PC-9 (cell line): ENCODE measurements at regions not wholly inside any gene's neighbourhood (a gene's known extent, or its start where the extent isn't known, plus 50 kb on each side); places are given as distances from the start of the nearest gene placed in this dataset.

Experiments used
- BruUV-seq: library from RNA; stranded (reverse); fragments of 400-500 nt; replicated peaks from 2 replicates; lab custom pipeline; 2021; lab: Mats Ljungman, UMichigan
- CTCF ChIA-PET: fragments of 300-600 bp; sonication (Branson Sonifier 250); formaldehyde crosslinking; loops from one replicate; lab custom pipeline; 2022; ENCODE audit warnings: antibody characterized with exemption; lab: Charles Lee
- POLR2A ChIA-PET: fragments of 300-600 bp; sonication (Branson Sonifier 250); formaldehyde crosslinking; loops from one replicate; lab custom pipeline; 2022; ENCODE audit warnings: antibody characterized with exemption; ENCODE audit not compliant: unreplicated experiment; lab: Charles Lee
- DNase-seq, 2 experiments: peaks; one replicate each; pipeline versions ENCODE4 v3.0.0 to v3.0.0-alpha.2; 2015 to 2022; ENCODE audit warnings: mixed read lengths in 1 of 2
- H2AFZ ChIP-seq: fragments of 200-600 bp; sonication (generic); 2 replicates; pipeline ENCODE4 v1.8.1; 2017; ENCODE audit warnings: antibody characterized with exemption
- H3F3A ChIP-seq: fragments of 200-600 bp; sonication (generic); 2 replicates; pipeline ENCODE4 v1.8.1; 2017; ENCODE audit warnings: antibody characterized with exemption, mild to moderate bottlenecking, low read depth; ENCODE audit not compliant: insufficient read depth
- H3K27ac ChIP-seq: fragments of 200-600 bp; sonication (generic); 2 replicates; pipeline ENCODE4 v1.6.1; 2016; ENCODE audit warnings: mixed run types
- H3K27me3 ChIP-seq: fragments of 200-600 bp; sonication (generic); 2 replicates; pipeline ENCODE4 v1.6.1; 2016; ENCODE audit warnings: low read depth, mixed run types; ENCODE audit not compliant: insufficient read depth
- H3K36me3 ChIP-seq: fragments of 200-600 bp; sonication (generic); 2 replicates; pipeline ENCODE4 v1.6.1; 2016; ENCODE audit warnings: low read depth, mixed run types
- H3K4me1 ChIP-seq: fragments of 200-600 bp; sonication (generic); replicated peaks from 2 replicates; pipeline ENCODE4 v1.6.1; 2016; ENCODE audit warnings: mixed run types; ENCODE audit not compliant: insufficient read depth
- H3K4me2 ChIP-seq: fragments of 200-600 bp; sonication (generic); 2 replicates; pipeline ENCODE4 v1.6.1; 2017; ENCODE audit warnings: mixed run types
- H3K4me3 ChIP-seq: fragments of 200-600 bp; sonication (generic); 2 replicates; pipeline ENCODE4 v1.6.1; 2016; ENCODE audit warnings: mixed run types
- H3K79me2 ChIP-seq: fragments of 200-600 bp; sonication (generic); 2 replicates; pipeline ENCODE4 v1.6.1; 2017; ENCODE audit warnings: low read depth, mixed run types
- H3K9me2 ChIP-seq: fragments of 200-600 bp; sonication (generic); 2 replicates; pipeline ENCODE4 v1.8.1; 2017; ENCODE audit warnings: mild to moderate bottlenecking; ENCODE audit not compliant: insufficient read depth
- H3K9me3 ChIP-seq: fragments of 200-600 bp; sonication (generic); 2 replicates; pipeline ENCODE4 v1.8.1; 2016; ENCODE audit warnings: low read depth; ENCODE audit not compliant: insufficient read depth
- H4K20me1 ChIP-seq: fragments of 200-600 bp; sonication (generic); 2 replicates; pipeline ENCODE4 v1.8.1; 2017; ENCODE audit not compliant: insufficient read depth
- EZH2 ChIP-seq: fragments of 200-600 bp; sonication (generic); IDR thresholded peaks from 2 replicates; pipeline ENCODE4 v1.8.0; 2017; ENCODE audit warnings: antibody characterized with exemption, low read depth
- intact Hi-C: fragments of 100-400 bp; cut with micrococcal nuclease; formaldehyde crosslinking; loops from one replicate; pipeline ENCODE4 v1.10.0; 2022; ENCODE audit not compliant: unreplicated experiment
- TF ChIP-seq, protein P1 (sequence below): fragments of 200-600 bp; sonication (generic); conservative IDR thresholded peaks from 2 replicates; pipeline ENCODE4 v1.6.1; 2017; ENCODE audit warnings: mixed run types, antibody characterized with exemption, mild to moderate bottlenecking, moderate library complexity

- no TSS peak for BruUV-seq
- CTCF ChIA-PET = no interaction called here
- Histone ChIP-seq H3K79me2 (no peaks in the 10 kb centered on the region), H3F3A (no peaks in the 10 kb centered on the region), H3K4me1 (no peaks in the 10 kb centered on the region), H3K4me2 (no peak overlapping the region), H3K4me3 (no peak overlapping the region), H3K9me3 (no peaks in the 10 kb centered on the region), H3K27ac (no peak overlapping the region), H2AFZ (no peak overlapping the region), H3K36me3 (no peaks in the 10 kb centered on the region), H3K9me2 (no peaks in the 10 kb centered on the region), H3K27me3 (peaks cover 15% of the 10 kb centered on the region), H4K20me1 (no peaks in the 10 kb centered on the region)
- POLR2A ChIA-PET = no interaction called here
- no peak for TF ChIP-seq EZH2
- TF ChIP-seq, protein P1, sequence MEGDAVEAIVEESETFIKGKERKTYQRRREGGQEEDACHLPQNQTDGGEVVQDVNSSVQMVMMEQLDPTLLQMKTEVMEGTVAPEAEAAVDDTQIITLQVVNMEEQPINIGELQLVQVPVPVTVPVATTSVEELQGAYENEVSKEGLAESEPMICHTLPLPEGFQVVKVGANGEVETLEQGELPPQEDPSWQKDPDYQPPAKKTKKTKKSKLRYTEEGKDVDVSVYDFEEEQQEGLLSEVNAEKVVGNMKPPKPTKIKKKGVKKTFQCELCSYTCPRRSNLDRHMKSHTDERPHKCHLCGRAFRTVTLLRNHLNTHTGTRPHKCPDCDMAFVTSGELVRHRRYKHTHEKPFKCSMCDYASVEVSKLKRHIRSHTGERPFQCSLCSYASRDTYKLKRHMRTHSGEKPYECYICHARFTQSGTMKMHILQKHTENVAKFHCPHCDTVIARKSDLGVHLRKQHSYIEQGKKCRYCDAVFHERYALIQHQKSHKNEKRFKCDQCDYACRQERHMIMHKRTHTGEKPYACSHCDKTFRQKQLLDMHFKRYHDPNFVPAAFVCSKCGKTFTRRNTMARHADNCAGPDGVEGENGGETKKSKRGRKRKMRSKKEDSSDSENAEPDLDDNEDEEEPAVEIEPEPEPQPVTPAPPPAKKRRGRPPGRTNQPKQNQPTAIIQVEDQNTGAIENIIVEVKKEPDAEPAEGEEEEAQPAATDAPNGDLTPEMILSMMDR = no peak
- intact Hi-C loops = no loop called here
- DNase-seq = no peak
Observed at GRCh38 chr15:31557899-31558298, 231.3 kb downstream of the KLF13 start.

DNA sequence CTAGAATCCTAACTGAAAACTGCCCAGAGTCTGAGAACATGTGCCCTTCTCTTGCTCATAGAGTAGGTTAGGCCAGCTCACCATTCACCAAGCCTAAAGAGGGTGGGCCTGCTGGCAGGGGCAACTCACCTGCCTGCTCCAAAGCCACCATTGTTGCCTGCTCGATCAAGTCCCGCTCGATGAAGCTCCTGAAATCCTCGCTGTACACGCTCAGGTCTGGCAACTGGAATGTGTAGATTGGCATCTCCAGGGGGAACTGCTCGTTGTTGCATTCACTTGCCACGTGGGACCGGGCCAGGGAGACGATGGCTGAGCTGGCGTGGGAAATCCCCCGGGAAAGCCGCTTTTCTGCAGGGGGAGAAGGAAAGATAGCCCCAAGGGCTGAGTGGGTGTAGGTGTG, 232.2 kb downstream of the KLF13 start:
- no peak overlapping the region for H3K4me2 ChIP-seq
- intact Hi-C loops = no loop called here
- H3F3A ChIP-seq = no peaks in the 10 kb centered on the region
- no peaks in the 10 kb centered on the region for H3K9me3 ChIP-seq
- H3K9me2 ChIP-seq = no peaks in the 10 kb centered on the region
- H3K4me3 ChIP-seq = no peak overlapping the region
- TF ChIP-seq, protein P1 = no peak
- no peak for TF ChIP-seq EZH2
- CTCF ChIA-PET = no interaction called here
- no peak for DNase-seq
- no peaks in the 10 kb centered on the region for H3K79me2 ChIP-seq
- no peak overlapping the region for H3K27ac ChIP-seq
- H2AFZ ChIP-seq = no peak overlapping the region
- POLR2A ChIA-PET = no interaction called here
- H3K4me1 ChIP-seq = no peaks in the 10 kb centered on the region
- BruUV-seq = no TSS peak
- no peaks in the 10 kb centered on the region for H3K36me3 ChIP-seq
- peaks cover 13% of the 10 kb centered on the region for H3K27me3 ChIP-seq
- no peaks in the 10 kb centered on the region for H4K20me1 ChIP-seq

DNA sequence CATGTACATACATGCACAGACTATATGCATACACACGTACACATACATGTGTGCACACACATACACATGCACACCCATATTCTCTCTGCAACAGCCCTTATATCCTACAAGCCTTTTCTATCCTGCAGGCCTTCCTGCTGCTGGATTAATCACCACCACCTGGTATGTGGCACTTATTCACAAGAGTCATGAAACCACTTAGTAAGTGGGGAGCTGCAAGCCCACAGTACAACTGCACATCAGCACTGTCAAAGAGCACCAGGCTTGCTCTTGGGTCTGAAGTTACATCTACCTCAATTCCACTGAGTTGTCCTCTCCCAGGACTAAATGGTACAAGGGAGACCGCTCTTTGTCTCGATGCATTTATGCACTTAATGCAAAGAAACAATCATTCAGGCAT, 233.2 kb downstream of the KLF13 start:
- CTCF ChIA-PET = no interaction called here
- POLR2A ChIA-PET = no interaction called here

More for the DNA sequence above, 233.2 kb downstream of the KLF13 start:
- Histone ChIP-seq H4K20me1 (no peaks in the 10 kb centered on the region), H3F3A (no peaks in the 10 kb centered on the region), H3K4me1 (no peaks in the 10 kb centered on the region), H3K36me3 (no peaks in the 10 kb centered on the region), H3K9me2 (no peaks in the 10 kb centered on the region), H3K4me2 (no peak overlapping the region), H3K9me3 (no peaks in the 10 kb centered on the region), H3K27me3 (peaks cover 5% of the 10 kb centered on the region; the same call in 1 of the 2 replicates), H3K79me2 (no peaks in the 10 kb centered on the region), H3K27ac (no peak overlapping the region), H2AFZ (no peak overlapping the region), H3K4me3 (no peak overlapping the region)
- TF ChIP-seq, protein P1 = no peak
- TF ChIP-seq EZH2 = no peak
- DNase-seq = no peak
- BruUV-seq = no TSS peak
- intact Hi-C loops = no loop called here
